ENCODE measurements at regions not wholly inside any gene's neighbourhood (a gene's known extent, or its start where the extent isn't known, plus 50 kb on each side); places are given as distances from the start of the nearest gene placed in this dataset.
"Not testable (repeated sequence)": the region's sequence is repeated elsewhere in the genome, so short reads cannot be mapped to it uniquely, and the experiment has no call there.

GRCh38 chr14:55919800-55920199, 198.4 kb upstream of the PELI2 start:
- not testable (repeated sequence) for TF ChIP-seq CTCF (IDR thresholded peaks at IDR 0.05; ENCODE audit: borderline replicate concordance, extremely low read depth, low read length, poor library complexity, severe bottlenecking); EZH2 (IDR thresholded peaks at IDR 0.05; ENCODE audit: borderline replicate concordance, low read depth, low read length, severe bottlenecking)

Measured in DND-41 (cell line).